ENCODE measurements at regions not wholly inside any gene's neighbourhood (a gene's known extent, or its start where the extent isn't known, plus 50 kb on each side); places are given as distances from the start of the nearest gene placed in this dataset.

DNA sequence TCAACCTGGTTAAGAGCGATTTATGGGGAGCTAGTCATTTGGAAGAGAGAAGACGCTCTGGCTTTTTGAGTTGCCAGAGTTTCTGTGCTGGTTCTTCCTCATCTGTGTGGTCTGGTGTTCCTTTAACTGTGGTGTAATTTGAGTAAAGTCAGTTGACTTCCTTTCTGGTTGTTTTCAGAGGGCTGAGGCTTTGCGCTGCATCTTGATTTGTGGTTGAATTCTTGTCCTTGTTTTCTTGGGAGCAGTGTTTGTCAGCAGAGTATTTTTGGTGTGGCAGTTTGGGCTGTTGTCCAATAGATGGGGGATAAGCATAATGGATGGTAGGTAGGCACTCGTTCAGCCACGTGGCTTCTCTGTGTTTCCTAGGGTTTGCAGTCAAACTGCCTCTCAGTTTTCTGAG is 2143.2 kb upstream of the TENM3 start:
- H3K4me1 ChIP-seq (ENCODE audit: control insufficient read depth, insufficient read depth, low read length), result no peaks in the 10 kb centered on the region
- H2AFZ ChIP-seq (replicated peaks; ENCODE audit: low read length, poor library complexity), result no peak overlapping the region
- WGBS, 2 experiments (ENCODE audit: extremely low coverage in 2 of 2, insufficient read length in 1 of 2), result 100% methylated on average over 1 of the region's 5 CpGs; no CpG with 5 or more reads in 1 of the 2 experiments
- BruUV-seq (replicated peaks), result no TSS peak
- H3K9ac ChIP-seq (ENCODE audit: low read depth, low read length), result no peak overlapping the region
- H3K9me1 ChIP-seq (ENCODE audit: insufficient read depth, low read length), result no peaks in the 10 kb centered on the region
- no peak overlapping the region for H3K27ac ChIP-seq (ENCODE audit: insufficient read depth, low read length)
- TF ChIP-seq, protein P1, sequence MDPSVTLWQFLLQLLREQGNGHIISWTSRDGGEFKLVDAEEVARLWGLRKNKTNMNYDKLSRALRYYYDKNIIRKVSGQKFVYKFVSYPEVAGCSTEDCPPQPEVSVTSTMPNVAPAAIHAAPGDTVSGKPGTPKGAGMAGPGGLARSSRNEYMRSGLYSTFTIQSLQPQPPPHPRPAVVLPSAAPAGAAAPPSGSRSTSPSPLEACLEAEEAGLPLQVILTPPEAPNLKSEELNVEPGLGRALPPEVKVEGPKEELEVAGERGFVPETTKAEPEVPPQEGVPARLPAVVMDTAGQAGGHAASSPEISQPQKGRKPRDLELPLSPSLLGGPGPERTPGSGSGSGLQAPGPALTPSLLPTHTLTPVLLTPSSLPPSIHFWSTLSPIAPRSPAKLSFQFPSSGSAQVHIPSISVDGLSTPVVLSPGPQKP (IDR thresholded peaks at IDR 0.05; ENCODE audit: borderline replicate concordance, low read depth, low read length), result no peak
- TF ChIP-seq, protein P2, sequence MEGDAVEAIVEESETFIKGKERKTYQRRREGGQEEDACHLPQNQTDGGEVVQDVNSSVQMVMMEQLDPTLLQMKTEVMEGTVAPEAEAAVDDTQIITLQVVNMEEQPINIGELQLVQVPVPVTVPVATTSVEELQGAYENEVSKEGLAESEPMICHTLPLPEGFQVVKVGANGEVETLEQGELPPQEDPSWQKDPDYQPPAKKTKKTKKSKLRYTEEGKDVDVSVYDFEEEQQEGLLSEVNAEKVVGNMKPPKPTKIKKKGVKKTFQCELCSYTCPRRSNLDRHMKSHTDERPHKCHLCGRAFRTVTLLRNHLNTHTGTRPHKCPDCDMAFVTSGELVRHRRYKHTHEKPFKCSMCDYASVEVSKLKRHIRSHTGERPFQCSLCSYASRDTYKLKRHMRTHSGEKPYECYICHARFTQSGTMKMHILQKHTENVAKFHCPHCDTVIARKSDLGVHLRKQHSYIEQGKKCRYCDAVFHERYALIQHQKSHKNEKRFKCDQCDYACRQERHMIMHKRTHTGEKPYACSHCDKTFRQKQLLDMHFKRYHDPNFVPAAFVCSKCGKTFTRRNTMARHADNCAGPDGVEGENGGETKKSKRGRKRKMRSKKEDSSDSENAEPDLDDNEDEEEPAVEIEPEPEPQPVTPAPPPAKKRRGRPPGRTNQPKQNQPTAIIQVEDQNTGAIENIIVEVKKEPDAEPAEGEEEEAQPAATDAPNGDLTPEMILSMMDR (conservative IDR thresholded peaks at IDR 0.05; ENCODE audit: low read depth, low read length), result no peak
- TF ChIP-seq CEBPB (IDR thresholded peaks at IDR 0.05; ENCODE audit: low read depth, low read length) (no peak), RFX5 (IDR thresholded peaks at IDR 0.05; ENCODE audit: low read depth, low read length) (no peak), MAFK (IDR thresholded peaks at IDR 0.05; ENCODE audit: low read depth, low read length) (no peak), RCOR1 (IDR thresholded peaks at IDR 0.05; ENCODE audit: insufficient replicate concordance, low read length) (no peak), NFE2L2 (IDR thresholded peaks at IDR 0.05; ENCODE audit: low read depth, low read length) (no peak), CHD1 (IDR thresholded peaks at IDR 0.05; ENCODE audit: low read depth, low read length) (no peak), FOS (IDR thresholded peaks at IDR 0.05; ENCODE audit: low read depth, low read length) (no peak), POLR2A (IDR thresholded peaks at IDR 0.05; ENCODE audit: low read depth, low read length) (no peak), MAZ (IDR thresholded peaks at IDR 0.05; ENCODE audit: borderline replicate concordance, low read depth, low read length) (no peak)
- TF ChIP-seq, protein P3, sequence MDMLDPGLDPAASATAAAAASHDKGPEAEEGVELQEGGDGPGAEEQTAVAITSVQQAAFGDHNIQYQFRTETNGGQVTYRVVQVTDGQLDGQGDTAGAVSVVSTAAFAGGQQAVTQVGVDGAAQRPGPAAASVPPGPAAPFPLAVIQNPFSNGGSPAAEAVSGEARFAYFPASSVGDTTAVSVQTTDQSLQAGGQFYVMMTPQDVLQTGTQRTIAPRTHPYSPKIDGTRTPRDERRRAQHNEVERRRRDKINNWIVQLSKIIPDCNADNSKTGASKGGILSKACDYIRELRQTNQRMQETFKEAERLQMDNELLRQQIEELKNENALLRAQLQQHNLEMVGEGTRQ (IDR thresholded peaks at IDR 0.05; ENCODE audit: low read depth, low read length), result no peak
- DNase-seq (no peak), ATAC-seq (ENCODE audit: low read depth) (no peak)
- CTCF ChIA-PET, result no interaction called here
- no peaks in the 10 kb centered on the region for H3K79me1 ChIP-seq (ENCODE audit: low read depth in 1 of 2, low read length in 2 of 2)
- no peak overlapping the region for H2BK20ac ChIP-seq (ENCODE audit: low read depth, low read length)
- H4K20me1 ChIP-seq (ENCODE audit: insufficient read depth, low read length), result no peaks in the 10 kb centered on the region
- no peak overlapping the region for H3K4me3 ChIP-seq (ENCODE audit: insufficient read depth, low read depth, low read length)
- no peak overlapping the region for H4K5ac ChIP-seq (ENCODE audit: low read depth, low read length)
- H2AK5ac ChIP-seq (ENCODE audit: low read depth, low read length), result no peak overlapping the region
- dilution Hi-C loops (cut with HindIII; ENCODE audit: low sequenced_read_pairs, unreplicated experiment), result no loop called here
- no peak overlapping the region for H3K18ac ChIP-seq (ENCODE audit: low read depth, low read length)
- H3K14ac ChIP-seq (replicated peaks; ENCODE audit: low read depth, low read length), result no peak overlapping the region
- no peaks in the 10 kb centered on the region for H3K27me3 ChIP-seq (ENCODE audit: control insufficient read depth, insufficient read depth, low read length)
- in situ Hi-C loops (cut with MboI; ENCODE audit: low sequenced_read_pairs), result no loop called here
- H2BK120ac ChIP-seq (ENCODE audit: low read depth, low read length), result no peak overlapping the region
- no peak overlapping the region for H2BK5ac ChIP-seq (ENCODE audit: low read depth, low read length, poor library complexity, severe bottlenecking)
- no peak overlapping the region for H2BK15ac ChIP-seq (ENCODE audit: low read depth, low read length)
- H3K9me3 ChIP-seq (ENCODE audit: control insufficient read depth, insufficient read depth, low read length), result no peaks in the 10 kb centered on the region
- intact Hi-C loops (cut with micrococcal nuclease), result no loop called here
- H3K56ac ChIP-seq (ENCODE audit: extremely low read depth, insufficient read depth, low read length), result no peak overlapping the region
- H4K8ac ChIP-seq (ENCODE audit: low read depth in 2 of 2, low read length in 2 of 2), result no peak overlapping the region
- H3K4me2 ChIP-seq (ENCODE audit: low read depth, low read length), result no peak overlapping the region
- no peak overlapping the region for H2AK9ac ChIP-seq (replicated peaks; ENCODE audit: low read depth, low read length, poor library complexity)
- no peak overlapping the region for H3K4ac ChIP-seq (ENCODE audit: low read depth, low read length)
- POLR2A ChIA-PET (ENCODE audit: unreplicated experiment), result no interaction called here
- H3K23ac ChIP-seq (ENCODE audit: low read depth, low read length), result no peak overlapping the region
- no peak overlapping the region for H4K91ac ChIP-seq (ENCODE audit: insufficient read depth, low read depth, low read length)
- no peaks in the 10 kb centered on the region for H3K36me3 ChIP-seq (ENCODE audit: control insufficient read depth, insufficient read depth, low read length)

Measured in IMR-90 (cell line).